Ascending aorta (tissue), 2 donors: ENCODE measurements at regions not wholly inside any gene's neighbourhood (a gene's known extent, or its start where the extent isn't known, plus 50 kb on each side); places are given as distances from the start of the nearest gene placed in this dataset.
"Not testable (repeated sequence)": the region's sequence is repeated elsewhere in the genome, so short reads cannot be mapped to it uniquely, and the experiment has no call there.

ENCODE experiments used
- DNase-seq, 2 donors: peaks; one replicate each; pipeline ENCODE4 v3.0.0-alpha.2; 2019; ENCODE audit warnings: low spot score in 2 of 2
- H3K27ac ChIP-seq, 2 donors: fragments of 200-600 bp; sonication (generic); one replicate each; pipeline ENCODE4 v1.5.1; 2016 to 2017; ENCODE audit warnings: mild to moderate bottlenecking in 1 of 2
- H3K27me3 ChIP-seq: fragments of 200-600 bp; sonication (generic); one replicate; pipeline ENCODE4 v1.5.1; 2017
- H3K36me3 ChIP-seq, 2 donors: fragments of 200-600 bp; sonication (generic); one replicate each; pipeline ENCODE4 v1.5.1; 2016
- H3K4me1 ChIP-seq, 2 donors: fragments of 200-600 bp; sonication (generic); one replicate each; pipeline ENCODE4 v1.5.1; 2016 to 2017; ENCODE audit warnings: mild to moderate bottlenecking in 1 of 2
- H3K4me3 ChIP-seq, 2 donors: fragments of 200-600 bp; sonication (generic); one replicate each; pipeline ENCODE4 v1.5.1; 2016 to 2017; ENCODE audit warnings: mild to moderate bottlenecking in 1 of 2
- H3K9me3 ChIP-seq, 2 donors: fragments of 200-600 bp; sonication (generic); one replicate each; pipeline ENCODE4 v1.5.1; 2016
- intact Hi-C: fragments of 100-400 bp; cut with DNase I; formaldehyde crosslinking; loops from one replicate; pipeline ENCODE4 v1.15.1; 2023
- TF ChIP-seq, protein P1 (sequence below), 3 experiments: fragments of 200-600 bp in 2 of 3; fragments of 450-650 bp in 1 of 3; sonication (generic) in 2 of 3; IDR thresholded peaks; one replicate each; pipeline ENCODE4 v1.5.1; 2016 to 2019; ENCODE audit warnings: antibody characterized with exemption in 3 of 3, mild to moderate bottlenecking in 1 of 3, moderate library complexity in 1 of 3

DNA sequence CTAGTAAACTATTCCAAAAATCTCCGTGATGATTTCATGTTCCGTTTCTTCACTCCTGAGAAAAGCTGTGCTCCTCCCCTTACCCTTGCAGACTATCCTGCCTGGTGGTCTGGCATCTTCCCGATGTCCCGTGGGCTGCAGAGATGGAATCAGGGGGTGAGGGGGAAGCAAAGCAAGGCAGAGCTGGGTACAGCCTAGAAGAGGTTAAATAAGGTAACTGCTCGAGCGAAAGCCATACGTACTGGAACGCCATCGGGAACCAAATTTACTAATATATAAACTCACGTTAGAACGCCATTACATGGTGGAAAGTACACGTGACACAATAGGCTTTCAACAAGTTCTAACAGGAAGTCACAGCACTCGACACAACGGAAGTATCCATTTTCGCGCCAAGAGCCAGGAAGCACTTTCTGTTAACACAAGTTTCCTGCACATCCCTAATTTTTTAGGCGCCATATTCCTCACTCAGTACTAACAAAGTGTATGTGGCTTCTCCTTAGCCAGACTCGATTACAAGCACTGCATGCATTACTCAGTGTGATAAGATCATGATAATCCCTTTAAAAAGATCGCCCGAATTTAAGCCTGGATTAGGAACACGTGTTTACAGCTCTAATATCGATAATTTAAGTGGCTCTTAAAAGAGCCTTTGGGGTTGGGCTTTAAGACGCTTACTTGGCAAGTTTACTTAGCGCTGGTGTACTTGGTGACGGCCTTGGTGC, 101.6 kb upstream of the PRSS16 start:
- Histone ChIP-seq H3K9me3 (no peaks in the 10 kb centered on the region), H3K4me1 (no peaks in the 10 kb centered on the region), H3K36me3 (no peaks in the 10 kb centered on the region), H3K27me3 (no peaks in the 10 kb centered on the region), H3K27ac (peak overlapping the region; percentile 83 to 93), H3K4me3 (peak overlapping the region; percentile 68 to 85)
- TF ChIP-seq, protein P1, sequence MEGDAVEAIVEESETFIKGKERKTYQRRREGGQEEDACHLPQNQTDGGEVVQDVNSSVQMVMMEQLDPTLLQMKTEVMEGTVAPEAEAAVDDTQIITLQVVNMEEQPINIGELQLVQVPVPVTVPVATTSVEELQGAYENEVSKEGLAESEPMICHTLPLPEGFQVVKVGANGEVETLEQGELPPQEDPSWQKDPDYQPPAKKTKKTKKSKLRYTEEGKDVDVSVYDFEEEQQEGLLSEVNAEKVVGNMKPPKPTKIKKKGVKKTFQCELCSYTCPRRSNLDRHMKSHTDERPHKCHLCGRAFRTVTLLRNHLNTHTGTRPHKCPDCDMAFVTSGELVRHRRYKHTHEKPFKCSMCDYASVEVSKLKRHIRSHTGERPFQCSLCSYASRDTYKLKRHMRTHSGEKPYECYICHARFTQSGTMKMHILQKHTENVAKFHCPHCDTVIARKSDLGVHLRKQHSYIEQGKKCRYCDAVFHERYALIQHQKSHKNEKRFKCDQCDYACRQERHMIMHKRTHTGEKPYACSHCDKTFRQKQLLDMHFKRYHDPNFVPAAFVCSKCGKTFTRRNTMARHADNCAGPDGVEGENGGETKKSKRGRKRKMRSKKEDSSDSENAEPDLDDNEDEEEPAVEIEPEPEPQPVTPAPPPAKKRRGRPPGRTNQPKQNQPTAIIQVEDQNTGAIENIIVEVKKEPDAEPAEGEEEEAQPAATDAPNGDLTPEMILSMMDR (IDR thresholded peaks at IDR 0.05): no peak
- DNase-seq: peak; percentile 43 to 91
- intact Hi-C loops: loop anchor here (1.0 to 10.0 kb wide), 4 partner anchors 14 to 1121 kb away; a partner anchor contains a TSS

DNA sequence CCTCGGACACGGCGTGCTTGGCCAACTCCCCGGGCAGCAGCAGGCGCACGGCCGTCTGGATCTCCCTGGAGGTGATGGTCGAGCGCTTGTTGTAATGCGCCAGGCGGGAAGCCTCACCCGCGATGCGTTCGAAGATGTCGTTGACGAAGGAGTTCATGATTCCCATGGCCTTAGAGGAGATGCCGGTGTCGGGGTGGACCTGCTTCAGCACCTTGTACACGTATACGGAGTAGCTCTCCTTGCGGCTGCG, 101.1 kb upstream of the PRSS16 start:
- H3K4me3 ChIP-seq: peak overlapping the region; percentile 68 to 85
- not testable (repeated sequence) for H3K36me3 ChIP-seq
- intact Hi-C loops: loop anchor here (1.0 to 10.0 kb wide), 4 partner anchors 14 to 1122 kb away; a partner anchor contains a TSS

DNA sequence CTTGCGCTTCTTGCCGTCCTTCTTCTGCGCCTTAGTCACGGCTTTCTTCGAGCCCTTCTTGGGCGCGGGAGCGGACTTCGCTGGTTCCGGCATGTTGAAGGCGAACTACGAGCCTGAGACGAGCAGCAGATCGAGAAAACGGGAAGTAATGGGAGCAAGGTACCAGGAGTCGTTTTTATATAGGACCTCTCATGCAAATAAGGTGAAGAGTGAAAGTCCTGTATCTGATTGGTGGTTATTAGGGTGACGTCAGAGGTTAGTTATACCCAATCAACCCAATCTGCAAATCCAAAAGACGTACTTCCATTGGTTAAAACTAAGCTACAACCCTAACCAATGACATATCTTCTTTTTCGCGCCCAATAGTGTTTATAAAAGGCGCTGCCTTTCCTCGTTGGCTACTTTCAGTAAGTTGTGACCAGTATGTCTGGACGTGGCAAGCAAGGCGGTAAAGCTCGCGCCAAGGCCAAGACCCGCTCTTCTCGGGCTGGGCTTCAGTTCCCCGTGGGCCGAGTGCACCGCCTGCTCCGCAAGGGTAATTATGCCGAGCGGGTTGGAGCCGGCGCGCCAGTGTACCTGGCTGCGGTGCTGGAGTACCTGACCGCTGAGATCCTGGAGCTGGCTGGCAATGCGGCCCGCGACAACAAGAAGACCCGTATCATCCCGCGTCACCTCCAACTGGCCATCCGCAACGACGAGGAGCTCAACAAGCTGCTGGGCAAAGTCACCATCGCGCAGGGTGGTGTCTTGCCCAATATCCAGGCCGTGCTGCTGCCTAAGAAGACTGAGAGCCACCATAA, 100.6 kb upstream of the PRSS16 start:
- H3K27me3 ChIP-seq: no peaks in the 10 kb centered on the region
- TF ChIP-seq, protein P1 (IDR thresholded peaks at IDR 0.05): no peak
- no peaks in the 10 kb centered on the region for H3K4me1 ChIP-seq
- peak overlapping the region; percentile 68 to 85 for H3K4me3 ChIP-seq
- intact Hi-C loops: loop anchor here (1.0 to 10.0 kb wide), 4 partner anchors 15 to 1122 kb away; a partner anchor contains a TSS
- peak overlapping the region; percentile 93 for H3K27ac ChIP-seq
- H3K9me3 ChIP-seq: no peaks in the 10 kb centered on the region
- peak; percentile 40 to 91 for DNase-seq
- no peaks in the 10 kb centered on the region for H3K36me3 ChIP-seq

More for the DNA sequence above, 101.1 kb upstream of the PRSS16 start:
- DNase-seq, H3K27me3 ChIP-seq, H3K4me1 ChIP-seq, H3K9me3 ChIP-seq: not testable (repeated sequence)
- peak overlapping the region; percentile 83 to 93 for H3K27ac ChIP-seq

DNA sequence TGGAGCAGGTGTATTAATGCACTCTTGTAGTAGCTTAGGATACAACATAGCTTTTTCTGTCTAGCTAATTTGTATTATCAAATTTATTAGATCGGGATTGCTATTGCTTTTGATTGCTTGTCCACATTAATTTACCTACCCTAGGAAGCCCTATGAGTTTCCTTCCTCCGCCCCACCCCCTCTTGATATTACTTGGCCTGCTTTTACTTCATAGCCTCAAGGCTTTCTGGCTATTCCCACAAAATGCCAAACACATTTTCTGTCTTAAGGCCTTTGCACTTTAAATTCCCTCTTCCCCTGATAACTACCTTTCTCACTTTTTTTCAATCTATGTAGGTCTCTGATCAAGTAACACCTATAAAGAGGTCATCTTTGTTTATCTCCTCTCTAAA, 99.1 kb upstream of the PRSS16 start:
- no peaks in the 10 kb centered on the region for H3K9me3 ChIP-seq
- no peaks in the 10 kb centered on the region for H3K4me1 ChIP-seq
- intact Hi-C loops: loop anchor here (5.0 to 10.0 kb wide), 3 partner anchors 876 to 1124 kb away; a partner anchor contains a TSS
- H3K4me3 ChIP-seq: no peak overlapping the region
- no peak overlapping the region for H3K27ac ChIP-seq
- TF ChIP-seq, protein P1 (IDR thresholded peaks at IDR 0.05): no peak
- no peak for DNase-seq
- H3K27me3 ChIP-seq: no peaks in the 10 kb centered on the region
- H3K36me3 ChIP-seq: no peaks in the 10 kb centered on the region

DNA sequence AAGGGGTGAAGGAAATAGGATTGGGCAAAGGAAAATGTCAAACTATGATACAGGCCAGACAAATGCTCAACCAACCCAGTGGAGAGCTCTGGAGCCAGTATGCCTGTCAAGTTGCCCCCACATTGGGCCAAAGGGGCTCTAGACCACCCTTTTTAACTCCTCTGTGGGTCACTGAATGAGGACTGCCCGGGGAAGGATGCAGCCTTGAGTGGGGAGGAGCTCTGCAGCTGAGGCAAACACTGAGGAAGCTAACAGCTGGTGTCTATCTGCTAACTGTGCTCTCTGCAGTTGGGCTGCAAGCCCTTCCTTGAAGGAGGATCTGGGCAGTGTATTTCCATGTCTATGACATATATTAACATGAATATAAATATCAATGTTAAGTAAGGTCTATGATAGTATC, 98.4 kb upstream of the PRSS16 start:
- intact Hi-C loops: loop anchor here (5.0 to 10.0 kb wide), 3 partner anchors 877 to 1124 kb away; a partner anchor contains a TSS
- no peaks in the 10 kb centered on the region for H3K27me3 ChIP-seq
- DNase-seq: no peak
- no peaks in the 10 kb centered on the region for H3K4me1 ChIP-seq
- no peaks in the 10 kb centered on the region for H3K36me3 ChIP-seq
- TF ChIP-seq, protein P1 (IDR thresholded peaks at IDR 0.05): no peak
- H3K4me3 ChIP-seq: no peak overlapping the region
- no peaks in the 10 kb centered on the region for H3K9me3 ChIP-seq
- no peak overlapping the region for H3K27ac ChIP-seq

DNA sequence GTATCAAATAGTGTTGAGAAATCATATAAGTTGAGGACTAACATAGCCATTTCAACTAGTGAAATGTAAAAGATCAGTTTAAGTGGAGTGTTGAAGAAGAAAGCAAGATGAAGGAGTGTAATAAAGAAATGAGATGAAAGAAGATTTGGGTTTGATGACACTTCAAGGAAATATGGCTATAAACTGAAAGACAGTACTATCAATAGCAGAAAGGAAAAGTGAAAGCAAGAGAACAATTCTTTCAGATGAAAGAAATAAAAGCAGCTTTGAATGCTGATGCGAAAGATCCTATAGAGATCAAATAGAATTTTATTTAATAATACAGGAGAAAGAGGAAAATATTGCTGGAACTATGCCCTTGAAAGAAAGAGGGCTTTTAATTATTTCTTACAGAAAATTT, 92.8 kb upstream of the PRSS16 start:
- intact Hi-C loops: no loop called here
- H3K4me1 ChIP-seq: no peaks in the 10 kb centered on the region
- no peaks in the 10 kb centered on the region for H3K36me3 ChIP-seq
- H3K9me3 ChIP-seq: no peaks in the 10 kb centered on the region
- TF ChIP-seq, protein P1 (IDR thresholded peaks at IDR 0.05): no peak
- no peak overlapping the region for H3K27ac ChIP-seq
- H3K27me3 ChIP-seq: no peaks in the 10 kb centered on the region
- no peak for DNase-seq
- H3K4me3 ChIP-seq: no peak overlapping the region
